ENCODE measurements at regions not wholly inside any gene's neighbourhood (a gene's known extent, or its start where the extent isn't known, plus 50 kb on each side); places are given as distances from the start of the nearest gene placed in this dataset.
A peak's percentile ranks its signal among the peaks of the same experiment; 100 is the strongest.

DNA sequence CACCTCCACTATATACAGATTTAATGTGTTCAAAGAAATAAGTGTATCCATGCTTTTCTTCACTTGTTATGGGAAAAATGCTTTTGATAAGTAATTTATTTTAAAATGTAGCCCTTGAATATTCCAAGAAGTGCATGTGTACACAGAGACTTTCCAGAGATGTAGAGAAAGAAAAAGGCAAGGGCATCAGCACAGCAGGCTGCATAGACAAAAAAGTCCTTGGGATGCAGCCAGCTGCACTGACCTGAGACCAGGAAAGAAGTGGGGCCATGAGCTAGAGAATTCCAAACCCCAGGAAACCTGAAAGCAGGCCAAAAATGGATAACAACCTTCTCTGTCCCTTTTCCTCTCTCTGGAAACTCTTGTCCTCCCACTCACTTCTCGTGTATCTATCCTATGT, 51.6 kb upstream of the PRDM8 start:
- DNase-seq (ENCODE audit: low read depth), result no peak

DNA sequence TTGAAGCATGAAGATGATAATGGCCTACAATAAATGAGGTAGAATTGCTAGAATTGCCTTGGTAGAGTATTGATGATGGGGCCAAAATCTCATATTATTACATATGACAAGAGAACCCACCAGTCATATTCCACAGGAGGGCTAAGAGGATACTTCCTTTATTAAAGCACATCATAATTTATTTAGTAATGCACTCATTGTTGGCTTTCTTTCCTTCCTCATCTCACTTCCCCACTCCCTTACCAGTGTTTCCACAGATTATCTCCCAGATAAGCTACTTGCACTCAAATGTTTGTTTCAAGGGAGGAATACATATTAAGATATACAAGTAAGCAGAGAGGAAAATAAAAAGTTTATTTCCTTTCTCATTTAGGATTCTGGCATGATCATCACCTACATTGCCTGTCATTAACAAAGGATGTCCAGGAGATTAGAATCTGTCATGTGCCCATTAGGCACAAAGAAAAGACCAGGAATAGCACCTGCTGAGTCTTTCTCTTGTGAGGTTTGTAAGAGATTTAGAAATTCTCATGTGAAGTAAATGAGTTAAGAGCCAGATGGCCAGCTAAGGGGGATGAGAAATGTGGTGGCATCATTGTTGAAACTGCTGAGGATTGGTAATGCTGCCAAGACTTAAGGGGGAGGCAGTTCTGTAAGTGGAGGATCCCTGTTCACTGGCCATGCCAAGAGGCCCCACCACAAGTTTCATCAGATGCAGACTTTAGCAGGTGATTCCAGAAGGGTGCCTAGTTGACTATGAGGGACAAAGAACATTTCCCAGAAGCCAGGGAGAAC, 52.4 kb upstream of the PRDM8 start:
- DNase-seq (ENCODE audit: low read depth), result no peak

DNA sequence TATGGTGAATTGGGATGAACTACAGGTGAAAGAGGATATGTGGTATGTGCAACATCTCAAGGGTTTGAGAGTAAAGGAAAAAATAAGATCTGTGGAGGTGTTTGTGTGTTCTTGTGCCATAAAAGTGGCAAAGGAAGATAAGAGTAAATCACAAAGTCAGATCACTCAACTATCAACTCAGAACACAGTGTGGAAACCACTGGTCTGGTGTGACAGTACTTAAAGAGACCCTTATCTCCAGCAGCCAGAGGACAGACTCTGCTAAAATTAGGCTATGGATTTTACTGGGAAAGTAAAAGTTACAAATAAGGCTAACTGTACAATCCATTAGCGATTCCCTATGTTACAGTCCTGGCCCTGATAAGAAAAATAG, 54.0 kb upstream of the PRDM8 start:
- no peak for DNase-seq (ENCODE audit: low read depth)

DNA sequence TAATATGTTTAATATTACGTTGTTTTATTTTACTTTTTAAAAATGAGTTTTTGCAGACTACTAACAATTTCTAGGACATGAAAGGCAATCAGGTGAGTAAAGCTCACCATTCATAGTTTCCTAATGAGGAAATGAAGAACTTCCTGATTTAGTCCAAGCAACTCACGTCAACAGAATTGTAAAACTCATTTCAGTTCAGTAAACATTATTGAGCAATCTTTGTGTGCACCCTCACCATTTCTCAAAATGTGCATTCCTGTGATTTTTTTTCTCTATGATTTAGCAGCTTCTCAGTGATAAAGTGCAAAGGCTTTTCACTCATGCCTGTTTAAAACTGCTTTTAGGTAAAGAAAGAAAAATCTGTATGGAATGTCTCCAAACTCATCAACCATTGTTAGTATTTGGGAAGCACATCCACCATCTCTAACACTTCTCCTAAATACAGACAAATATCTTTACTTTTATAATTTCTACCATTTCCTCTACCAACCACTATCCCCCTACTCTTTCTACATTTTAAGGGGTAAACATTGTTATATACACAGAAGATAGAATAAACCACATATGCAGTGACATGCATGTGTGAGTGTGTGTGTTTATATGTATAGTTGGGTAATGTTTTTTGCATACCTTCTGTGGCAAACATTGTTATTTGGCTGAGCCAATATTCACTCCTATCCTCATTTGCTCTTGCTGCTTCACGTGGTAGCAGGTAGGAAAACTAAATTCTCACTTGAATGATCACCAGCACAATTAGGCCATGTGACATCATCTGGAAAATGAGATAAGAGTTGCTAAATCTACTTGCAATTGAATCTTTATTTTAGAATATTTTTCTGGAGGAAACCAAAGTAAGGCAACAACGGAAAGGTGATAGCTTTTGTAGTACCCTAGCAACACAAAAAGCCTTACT, 54.7 kb upstream of the PRDM8 start:
- DNase-seq (ENCODE audit: low read depth), result peak; percentile 57

DNA sequence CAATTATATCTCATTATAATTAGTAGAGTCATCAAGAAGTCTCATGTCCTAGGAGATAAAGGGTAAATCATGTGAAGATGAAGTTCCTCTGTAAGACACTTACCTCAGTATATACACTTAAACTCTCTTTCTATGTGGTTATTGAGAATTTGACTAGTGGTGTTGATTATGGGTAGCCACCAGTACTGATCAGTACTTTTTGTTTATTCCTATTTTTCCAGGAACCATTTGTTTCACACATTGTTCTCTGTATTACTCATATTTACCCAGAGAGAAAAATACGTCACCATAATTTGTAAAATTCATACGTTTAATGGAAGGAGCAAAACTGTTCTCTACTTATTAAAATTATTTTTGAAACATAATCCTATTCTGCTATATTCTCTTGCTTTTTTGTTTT, 55.8 kb upstream of the PRDM8 start:
- no peak for DNase-seq (ENCODE audit: low read depth)

DNA sequence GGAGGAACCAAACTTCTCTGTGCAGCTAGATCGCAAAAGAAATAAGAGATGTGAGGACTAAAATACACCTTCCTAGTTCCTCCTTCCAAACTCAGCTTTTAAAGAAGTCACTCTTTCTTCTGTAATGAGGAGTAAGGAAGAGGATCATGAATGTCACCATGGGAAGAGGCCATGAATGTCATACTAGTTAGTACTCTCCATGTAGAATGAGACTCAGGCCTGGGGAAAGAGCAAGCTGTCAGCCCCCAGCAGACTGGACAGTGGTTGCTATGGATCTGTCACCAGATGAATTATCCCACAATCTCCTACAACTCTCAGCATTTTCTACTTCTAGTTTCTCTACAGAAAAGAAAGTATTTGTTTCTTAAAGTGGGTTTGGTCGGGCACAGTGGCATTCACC, 57.1 kb upstream of the PRDM8 start:
- DNase-seq (ENCODE audit: low read depth), result no peak

DNA sequence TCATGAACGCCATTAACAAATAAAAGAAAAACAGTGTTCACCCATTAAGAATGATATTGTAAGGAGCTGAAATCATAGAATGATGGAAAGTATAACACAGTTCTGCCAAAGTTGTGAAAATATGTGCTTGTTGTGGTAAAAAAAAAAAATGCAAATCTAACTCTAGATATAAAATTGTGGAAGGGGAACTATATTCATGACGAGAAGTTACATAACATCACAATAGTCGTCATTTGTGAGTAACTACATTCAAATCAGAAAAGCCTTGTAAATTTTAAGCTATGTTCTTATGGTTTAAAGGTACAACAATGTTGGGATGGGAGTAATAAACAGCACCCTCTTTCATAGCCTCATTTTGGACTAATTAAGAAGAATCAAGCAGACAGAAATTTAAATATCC, 57.6 kb upstream of the PRDM8 start:
- no peak for DNase-seq (ENCODE audit: low read depth)

DNA sequence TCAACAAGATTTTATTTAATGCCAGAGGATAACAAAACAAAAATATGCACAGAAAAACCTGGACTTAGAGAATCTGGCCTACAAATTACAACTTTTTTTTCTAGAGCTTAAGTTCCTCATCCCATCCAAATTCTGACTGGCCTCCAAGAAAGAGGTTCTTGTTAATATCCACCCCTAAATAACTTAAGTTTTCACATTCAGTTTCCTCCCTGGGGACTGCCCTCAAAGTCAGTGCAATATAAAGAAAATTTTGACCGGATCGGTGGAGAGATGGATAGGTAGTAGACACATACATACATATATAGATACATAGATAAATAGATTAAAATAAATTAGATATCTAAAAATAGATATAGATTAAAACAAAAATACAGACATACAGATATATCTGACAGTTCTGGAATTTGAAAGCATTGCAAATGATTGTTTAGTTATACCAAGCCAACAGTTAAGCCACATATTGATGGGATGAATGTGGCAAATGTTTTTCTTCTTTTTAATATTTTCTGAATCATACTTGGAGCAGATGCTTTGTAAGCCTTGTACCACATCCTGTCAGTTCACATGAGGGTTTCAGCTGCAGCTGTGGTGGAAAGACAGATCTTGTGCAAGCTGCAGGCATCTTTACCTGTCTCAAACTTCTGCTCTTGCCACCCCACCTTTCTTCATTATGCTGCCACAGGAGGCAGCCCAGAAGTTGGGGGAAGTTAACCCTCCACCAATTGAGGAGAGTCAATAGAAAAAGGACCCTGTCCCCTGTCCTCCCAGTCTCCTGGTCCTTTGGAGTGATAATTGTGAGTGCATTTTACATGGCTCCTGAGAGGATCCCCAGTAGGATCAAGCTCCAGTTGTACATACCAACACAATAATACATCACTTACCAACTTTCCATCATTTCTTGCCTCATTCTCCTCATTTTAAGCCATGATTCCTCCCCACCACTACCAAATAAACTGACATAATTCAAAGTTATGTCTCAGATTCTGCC, 58.5 kb upstream of the PRDM8 start:
- DNase-seq (ENCODE audit: low read depth), result peak; percentile 87

DNA sequence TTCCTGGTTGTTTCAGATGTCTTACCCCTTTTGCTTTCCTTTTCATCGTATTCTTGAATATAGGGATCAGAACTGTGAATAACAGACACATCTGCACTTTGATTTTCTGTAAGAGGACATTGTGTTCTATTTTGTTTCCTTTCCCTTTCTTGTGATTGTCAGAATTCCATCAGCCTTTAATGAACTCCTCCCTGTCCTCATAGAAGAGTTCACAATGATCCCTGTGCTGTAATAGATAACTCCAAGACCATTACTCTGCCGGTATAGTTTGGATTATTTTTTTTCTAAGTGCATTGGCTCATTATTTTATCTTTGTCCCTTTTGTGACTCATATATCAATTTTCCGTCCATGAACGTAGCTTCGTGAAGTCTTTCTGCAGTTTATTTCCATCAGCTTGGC, 59.7 kb upstream of the PRDM8 start:
- no peak for DNase-seq (ENCODE audit: low read depth)

DNA sequence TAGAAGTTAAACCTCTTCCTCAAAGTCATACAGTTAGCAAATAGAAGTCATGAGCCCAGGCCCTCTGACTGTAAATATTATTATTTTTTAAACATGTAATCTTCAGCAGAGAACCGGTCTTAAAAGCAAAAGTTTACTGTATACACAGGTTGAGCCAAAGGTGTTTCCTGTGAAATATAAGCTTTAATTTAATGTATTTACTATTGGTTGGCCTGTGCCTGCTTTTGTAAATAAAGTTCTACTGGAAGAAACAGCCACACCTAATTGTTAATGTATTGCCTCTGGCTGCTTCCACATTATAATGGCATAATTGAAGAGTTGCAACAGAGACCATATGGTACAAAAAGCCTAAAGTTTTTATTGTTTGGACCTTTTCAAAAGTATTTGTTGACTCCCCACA, 61.0 kb upstream of the PRDM8 start:
- no peak for DNase-seq (ENCODE audit: low read depth)

DNA sequence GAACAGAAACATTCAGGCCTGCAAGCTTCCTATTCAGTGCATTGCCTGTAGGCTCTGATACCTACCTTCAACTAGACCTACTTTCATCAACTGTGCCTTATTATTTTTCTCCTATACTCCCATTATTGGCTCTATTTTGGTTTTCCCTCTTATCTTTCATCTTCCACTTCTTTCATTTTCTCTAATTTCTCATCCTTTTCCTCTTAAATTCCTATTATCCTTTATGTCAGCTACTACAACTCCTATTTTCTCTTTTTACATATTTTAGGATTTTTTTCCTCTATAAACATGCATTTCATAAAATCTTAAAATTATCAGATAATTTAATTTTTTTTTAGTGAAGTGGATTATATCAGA, 61.6 kb upstream of the PRDM8 start:
- no peak for DNase-seq (ENCODE audit: low read depth)

DNA sequence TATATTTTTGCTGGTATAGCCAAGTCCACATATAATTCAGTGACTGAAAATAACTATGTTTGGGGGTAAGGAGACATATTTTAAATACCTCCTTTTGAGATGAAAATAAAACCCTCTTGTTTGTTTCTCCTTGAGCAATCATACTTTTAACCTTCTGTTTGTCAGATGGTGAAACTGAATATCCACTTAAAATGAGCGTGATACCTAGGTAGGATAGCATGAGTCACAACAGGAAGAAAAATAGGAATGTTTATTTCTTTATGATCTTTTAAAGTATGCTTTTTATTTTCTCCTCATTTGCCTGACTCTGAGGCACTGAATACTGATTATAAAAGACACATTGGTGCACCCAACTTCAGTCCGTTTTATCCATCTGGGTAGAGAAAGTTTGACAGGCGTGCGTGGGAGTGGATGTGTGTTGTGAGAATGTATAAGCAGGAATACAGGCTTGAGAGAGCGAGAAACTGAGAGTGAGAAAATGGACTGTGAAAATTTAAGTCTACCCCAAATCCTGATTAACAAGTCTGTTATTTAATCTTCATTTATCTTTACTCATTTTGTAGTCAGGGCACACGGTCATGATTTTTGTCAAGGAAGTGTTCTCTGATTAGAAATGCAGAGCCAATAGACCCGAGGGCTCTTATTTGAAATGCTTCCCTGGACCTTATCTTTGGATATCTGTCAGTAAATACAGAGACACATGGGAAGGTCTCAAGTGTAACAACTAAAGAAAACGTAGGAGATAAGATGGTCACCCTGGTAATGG, 62.1 kb upstream of the ANTXR2 start:
- peak; percentile 37 for DNase-seq (ENCODE audit: low read depth)

DNA sequence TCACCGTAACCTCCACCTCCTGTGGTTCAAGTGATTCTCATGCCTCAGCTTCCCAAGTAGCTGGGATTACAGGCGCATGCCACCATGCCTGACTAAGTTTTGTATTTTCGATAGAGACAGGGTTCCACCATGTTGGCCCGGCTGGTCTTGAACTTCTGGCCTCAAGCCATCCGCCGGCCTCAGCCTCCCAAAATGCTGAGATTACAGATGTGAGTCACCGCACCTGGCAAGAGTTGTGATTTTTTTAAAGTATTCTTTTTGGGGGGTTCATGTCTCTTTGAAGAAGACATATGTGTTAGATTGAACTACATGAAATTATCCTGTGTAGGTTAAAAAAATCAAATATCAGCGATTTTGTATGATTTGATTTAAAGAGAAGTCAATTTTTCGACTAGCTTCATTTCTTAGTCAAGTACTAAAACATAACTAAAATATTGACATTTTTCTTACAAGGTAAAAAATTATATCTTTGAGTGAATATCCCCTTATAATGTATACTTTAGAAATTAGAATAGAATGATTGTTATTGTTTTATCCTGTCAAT, 60.3 kb upstream of the ANTXR2 start:
- no peak for DNase-seq (ENCODE audit: low read depth)

DNA sequence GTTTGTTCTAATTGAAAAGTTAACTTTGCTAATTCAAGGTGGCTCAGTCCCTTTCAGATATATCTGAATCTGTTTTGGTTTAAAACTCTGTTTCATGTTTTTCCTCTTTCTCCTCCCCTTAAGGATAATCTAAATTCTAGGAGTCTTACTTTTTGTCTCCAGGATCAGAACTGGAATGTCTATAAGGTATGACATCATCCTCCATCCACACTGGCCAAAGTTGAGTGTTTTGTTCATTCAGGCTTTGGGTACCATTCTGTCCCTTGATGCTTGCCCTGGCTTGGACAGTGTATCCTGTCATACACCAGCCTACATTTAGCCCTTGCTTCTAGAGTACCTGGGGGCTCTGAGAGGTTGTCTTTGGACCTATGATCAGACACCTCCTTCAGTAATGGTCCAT, 56.8 kb upstream of the ANTXR2 start:
- no peak for DNase-seq (ENCODE audit: low read depth)

DNA sequence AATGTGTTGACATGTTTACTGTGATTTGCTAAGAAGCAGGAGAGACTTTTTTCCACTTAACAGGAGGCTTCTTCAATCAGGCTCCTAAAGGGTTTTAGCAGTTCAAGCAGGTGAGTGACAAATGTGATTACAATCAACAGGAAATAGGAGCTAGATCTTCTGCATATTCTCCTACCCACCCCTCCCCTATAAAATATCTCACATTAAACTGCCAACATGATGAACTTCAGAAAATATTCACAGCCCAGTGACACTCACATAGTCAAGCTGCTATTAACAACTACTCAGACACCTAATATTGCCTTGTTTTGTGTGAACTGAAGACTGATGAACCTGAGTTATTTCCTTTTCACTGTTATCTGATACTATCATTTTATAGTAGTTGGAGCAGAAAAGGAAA, 55.9 kb upstream of the ANTXR2 start:
- no peak for DNase-seq (ENCODE audit: low read depth)

DNA sequence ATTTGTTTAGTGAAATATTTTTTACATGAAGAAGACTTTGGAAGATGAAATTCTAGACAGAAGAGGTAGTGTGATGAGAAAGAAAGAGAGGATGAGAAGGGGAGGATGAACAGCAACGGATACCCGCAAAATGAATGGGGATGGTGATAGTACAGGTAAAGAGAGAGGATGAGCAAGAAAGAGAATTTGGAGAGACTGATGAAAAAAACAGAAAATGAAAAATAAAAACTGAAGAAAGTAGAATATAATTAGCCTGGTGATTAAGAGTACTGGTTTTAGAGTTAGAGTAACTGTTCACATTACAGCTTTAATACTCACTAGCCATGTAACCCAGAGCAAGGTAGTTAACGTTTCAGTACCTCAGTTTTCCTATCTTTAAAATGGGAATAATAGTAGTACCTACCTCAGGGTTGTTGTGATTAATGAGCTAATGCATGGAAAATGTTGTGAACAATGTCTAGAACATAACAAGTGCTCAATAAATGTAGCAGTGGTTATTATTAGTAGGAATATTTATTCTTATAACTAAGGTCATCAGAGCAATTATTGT, 54.9 kb upstream of the ANTXR2 start:
- no peak for DNase-seq (ENCODE audit: low read depth)

DNA sequence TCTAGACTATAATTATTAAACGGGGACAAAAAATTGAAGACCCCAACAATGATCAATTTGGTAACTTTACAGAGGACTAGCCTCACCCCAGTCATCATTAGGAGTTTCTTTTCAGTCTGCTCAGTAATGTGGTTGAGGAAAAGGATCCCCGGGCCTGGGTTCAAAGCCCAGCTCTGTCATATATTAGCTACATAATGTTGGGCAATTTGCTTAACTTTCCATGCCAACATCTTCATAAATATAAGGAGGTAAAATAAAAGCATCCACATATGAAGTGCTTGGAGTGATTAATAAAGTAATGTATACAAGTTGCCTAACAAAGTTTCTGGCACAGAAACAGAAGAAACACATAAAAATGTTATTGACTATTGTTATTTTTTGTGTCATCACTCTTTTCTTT, 53.4 kb upstream of the ANTXR2 start:
- DNase-seq (ENCODE audit: low read depth), result no peak

DNA sequence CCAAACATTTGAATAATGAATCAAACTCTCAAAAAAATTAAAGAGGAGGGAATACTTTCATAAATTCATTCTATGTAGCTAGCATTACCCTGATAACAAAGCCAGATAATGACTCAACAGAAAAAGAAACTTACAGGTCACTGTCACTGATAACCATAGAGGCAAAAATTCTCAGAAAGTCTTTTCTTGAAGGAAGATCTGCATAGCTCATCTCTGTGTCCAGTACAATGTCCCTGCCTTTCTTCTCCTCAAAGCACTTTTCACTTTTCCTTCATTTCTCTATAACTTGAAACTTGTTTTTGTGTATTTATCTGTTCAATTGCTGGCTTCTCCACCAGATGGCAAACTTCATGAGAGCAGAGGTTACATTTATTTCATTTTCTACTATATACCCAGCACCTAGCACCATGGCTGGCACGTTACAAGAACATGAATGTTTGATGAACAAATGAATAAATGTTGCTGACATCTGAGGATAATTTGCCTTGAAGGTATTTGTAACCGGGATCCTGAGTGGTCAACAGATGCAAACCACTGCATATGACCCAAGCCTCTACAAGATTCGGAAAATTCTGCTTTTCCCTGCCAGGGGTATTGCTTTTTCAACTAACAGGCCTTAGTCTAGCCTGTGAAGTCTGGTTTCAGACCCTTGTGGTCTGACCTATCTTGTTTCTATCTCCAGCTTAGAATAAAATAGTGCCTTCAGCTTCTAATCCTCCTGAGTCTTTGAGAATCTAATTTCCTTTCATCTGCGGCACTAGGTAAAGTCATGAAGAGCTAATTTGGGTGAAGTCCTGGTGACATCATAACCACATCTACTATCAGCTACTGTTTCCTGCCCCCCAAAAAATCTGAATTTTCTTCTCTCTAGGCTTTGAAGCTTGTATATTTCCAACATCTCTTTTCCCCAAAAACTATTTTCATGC, 52.5 kb upstream of the ANTXR2 start:
- DNase-seq (ENCODE audit: low read depth), result peak; percentile 50

DNA sequence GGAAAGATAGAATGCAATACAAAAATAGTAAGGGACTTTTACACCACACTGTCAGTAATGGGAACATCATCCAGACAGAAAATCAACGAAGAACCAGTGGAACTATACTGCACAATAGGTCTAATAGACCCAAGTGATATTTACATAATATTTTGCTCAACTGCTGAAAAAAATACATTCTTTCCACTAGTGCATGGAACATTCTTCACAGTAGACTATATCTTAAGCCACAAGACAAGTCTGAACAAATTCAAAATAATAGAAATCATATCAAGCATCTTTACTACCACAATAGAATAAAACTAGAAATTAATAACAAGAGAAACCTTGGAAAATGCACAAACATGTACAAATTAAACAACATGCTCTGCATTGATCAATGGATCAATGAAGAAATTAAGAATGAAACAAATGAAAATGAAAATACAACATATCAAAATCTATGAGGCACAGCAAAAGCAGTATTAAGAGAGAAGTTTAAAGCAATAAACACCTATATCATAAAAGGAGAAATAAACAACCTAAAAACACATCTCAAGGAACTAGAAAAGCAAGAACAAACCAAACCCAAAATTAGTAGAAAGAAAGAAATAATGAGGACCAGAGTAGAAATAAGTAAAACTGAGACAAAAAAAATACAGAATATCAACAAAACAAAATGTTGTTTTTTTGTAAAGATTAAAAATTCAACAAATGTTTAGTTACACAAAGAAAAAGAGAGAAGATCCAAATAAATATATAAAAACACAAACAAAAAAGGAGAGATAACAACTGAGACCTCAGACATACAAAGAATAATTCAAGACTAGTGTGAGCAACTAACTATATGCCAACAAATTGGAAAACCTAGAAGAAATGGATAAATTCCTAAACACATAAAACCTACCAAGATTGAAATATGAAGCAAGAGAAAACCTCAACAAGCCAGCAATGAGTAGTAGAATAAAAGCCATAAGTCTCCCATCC, 51.5 kb upstream of the ANTXR2 start:
- DNase-seq (ENCODE audit: low read depth), result no peak

All from iris pigment epithelial cell (primary cell).